ENCODE measurements at regions not wholly inside any gene's neighbourhood (a gene's known extent, or its start where the extent isn't known, plus 50 kb on each side); places are given as distances from the start of the nearest gene placed in this dataset.

DNA sequence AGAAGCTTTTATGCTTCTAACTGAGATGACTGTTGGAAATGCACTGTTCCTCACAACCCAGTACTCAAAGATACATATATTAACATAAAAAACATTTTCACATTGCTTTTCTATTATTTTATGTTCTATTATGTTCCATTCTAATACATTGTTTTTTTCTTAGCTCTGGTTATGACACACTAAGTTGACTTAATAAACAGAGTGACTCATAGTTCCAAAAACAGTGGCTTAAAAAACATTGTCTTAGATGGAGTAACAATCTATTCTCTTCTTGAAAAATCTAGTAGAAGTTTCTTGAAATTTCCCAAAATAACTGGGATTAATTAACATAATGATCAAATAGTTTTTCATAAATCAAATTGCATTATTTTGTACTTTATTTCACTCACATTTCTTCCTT lies 328.2 kb upstream of the LRATD1 start:
- no peak for DNase-seq

DNA sequence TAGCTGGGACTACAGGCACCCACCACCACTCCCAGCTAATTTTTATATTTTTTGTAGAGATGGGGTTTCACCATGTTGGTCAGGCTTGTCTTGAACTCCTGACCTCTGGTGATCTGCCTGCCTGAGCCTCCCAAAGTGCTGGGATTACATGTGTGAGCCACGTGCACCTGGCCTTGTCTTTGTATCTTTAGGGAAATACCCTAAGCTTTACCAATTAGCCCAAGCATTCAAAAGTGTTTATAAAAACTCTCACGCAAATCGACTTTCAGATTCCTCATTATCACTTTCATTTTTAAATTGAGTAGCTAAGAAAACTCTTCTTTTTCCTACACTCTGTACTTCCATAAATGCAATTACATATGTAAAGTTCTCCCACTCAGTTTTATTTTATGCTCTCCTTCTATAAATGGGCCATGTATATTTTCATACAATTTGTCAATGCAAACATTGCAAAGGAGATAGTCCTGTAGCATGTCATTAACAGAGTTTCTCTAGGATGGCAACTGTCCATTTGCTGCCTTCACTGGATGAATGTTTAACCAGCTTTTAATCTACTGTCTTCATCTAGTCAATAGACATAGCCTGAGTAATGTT lies 326.2 kb upstream of the LRATD1 start:
- no peak for DNase-seq

DNA sequence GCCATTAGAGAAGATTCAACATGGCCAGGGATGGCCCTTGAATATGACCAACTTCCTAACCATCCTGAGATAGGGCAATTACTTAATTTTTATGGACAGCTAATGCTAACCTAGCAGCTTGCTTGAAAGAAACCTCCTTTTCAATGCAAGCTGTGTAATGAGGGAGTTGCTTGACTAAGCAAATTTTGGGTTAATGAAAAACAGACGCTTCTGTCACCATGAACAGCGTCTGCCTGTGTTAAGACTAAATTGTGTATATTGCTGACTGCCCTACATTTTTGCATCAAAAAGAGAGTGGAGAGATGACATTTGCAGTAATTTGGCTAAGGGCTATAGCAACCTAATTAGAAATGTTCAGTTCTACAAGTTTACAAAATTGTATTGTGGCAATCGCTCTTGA lies 319.2 kb upstream of the LRATD1 start:
- DNase-seq: no peak

DNA sequence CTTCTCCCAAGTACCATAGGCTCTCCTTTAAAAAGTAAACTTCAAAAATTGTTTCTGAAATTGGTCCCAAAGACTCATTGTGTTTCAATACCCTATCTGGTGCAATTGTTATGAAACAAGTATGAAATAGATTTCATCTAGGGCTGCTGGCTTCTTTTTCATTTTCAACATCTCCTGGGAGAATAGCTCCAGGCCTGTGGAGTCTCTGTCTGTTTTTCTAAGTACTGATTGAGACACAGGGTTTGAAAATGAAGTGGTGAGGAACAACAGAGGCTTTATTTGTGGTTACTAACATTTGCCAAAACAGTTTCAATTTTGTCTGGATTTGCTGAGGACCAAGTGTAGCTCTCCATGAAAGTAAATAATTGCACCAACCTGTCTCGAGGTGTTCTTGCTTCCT lies 315.9 kb upstream of the LRATD1 start:
- no peak for DNase-seq

DNA sequence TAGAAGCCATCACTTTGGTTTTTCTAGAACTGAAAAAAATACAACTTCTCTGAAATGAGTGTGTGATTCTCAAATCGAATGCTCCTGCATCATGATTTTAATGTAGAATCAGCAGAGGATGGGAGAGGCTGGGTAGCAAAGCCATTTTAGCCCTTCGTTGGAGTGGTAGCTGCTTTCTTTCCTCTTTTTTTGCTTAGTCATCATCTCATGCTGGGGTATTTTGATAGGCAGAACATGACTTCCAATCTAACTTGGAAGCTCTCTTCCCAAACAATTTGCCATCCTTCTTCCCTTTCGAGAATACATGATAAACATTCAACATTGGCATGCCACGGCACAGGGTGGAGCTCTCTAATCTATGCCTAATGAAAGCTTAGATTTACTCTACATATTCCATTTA lies 311.2 kb upstream of the LRATD1 start:
- DNase-seq: no peak

DNA sequence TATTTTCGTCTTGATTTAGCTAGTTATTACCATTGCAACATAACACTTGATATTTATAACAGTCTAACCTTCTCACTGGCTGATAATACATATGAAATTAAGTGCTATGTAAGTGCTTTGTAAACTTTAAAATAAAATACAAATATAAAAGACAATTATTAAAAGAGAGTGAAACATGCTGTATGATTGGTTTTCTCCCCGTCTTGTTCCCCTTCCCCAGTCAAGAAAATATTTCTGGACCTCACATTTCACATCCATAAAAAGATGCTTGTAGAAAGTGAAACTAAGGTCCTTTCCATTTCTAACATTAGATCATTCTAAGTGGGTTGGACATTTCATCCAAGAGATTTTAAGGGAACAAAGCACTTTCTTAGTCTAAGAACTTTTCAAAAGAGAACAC lies 310.2 kb upstream of the LRATD1 start:
- DNase-seq: no peak

DNA sequence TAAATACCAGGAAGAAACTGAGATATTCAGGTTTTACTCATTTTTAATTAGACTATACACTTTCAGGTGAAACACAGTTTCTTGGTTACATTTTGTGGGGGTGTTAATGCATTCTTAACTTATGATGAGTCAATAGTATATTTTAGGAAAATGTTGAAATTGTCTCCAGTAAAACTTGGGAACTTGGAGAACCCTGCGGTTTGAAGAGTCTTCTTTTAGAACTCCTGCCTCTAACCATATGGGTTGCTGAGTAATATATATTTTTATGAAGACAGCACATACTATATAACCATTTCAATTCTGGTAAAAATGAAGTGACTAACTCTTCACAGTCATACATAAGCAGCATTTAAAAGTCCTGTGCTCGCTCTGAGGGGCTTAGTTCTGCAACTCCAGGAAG lies 308.2 kb upstream of the LRATD1 start:
- DNase-seq: no peak

DNA sequence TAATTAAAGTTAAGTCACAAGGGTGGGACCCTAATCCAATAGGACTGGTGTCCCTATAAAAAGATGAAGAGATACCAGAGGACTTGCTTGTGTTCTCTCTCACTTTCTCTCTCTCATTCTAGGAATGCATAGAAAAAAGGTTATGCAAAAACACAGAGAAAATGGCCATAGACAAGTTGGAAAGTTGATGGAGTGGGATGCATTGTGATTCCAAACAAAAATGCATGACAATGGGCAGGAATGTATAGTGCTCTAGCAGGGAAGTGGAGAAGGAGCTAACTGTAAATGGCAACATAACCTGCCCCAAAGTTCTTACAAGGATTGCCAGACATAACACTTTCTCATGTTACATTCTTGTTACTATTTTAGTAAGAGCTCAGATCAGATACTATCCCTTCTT lies 301.6 kb upstream of the LRATD1 start:
- DNase-seq: no peak

DNA sequence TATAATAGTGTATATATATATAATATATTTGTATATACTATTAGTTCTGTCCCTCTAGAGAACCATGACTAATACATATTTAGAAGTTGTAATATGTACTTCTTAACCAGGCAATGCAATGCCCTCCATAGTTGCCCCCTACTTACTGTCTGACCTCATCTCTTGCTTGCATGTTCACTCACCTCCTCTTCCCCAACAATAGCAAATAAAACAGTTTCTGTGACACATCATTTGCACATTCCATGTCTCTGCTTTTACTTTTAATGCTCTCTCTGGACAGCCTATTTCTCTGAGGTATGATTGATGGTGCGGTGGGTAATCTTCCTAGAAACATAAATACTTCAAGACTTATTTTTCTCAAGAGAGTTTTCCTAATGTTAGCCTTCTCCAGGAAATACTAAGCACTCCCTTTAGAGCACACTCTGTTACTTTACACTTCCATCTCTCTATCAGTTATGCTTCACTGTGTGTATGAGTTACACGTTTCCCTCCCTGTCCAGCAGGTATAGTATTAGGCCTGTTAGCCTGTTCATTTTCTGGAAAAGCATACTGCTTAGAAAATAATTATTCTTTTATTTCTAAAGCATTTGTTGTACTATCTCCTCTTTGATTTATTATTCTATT lies 295.6 kb upstream of the LRATD1 start:
- DNase-seq: no peak

DNA sequence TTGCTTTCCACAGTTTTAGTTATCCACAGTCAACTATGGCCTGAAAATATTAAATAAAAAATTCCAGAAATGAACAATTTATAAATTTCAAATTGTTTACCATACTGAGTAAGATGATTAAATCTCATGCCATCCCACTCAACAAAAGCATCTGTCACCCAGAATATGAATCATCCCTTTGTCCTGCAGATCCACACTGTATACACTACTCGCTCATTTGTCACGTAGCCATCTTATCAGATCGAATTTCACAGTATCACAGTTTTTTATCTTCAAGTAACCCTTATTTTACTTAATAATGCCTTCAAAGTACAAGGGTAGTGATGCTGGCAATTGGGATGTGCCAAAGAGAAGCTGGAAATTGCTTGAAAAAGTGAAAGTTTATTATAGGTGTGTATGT lies 291.8 kb upstream of the LRATD1 start:
- no peak for DNase-seq

DNA sequence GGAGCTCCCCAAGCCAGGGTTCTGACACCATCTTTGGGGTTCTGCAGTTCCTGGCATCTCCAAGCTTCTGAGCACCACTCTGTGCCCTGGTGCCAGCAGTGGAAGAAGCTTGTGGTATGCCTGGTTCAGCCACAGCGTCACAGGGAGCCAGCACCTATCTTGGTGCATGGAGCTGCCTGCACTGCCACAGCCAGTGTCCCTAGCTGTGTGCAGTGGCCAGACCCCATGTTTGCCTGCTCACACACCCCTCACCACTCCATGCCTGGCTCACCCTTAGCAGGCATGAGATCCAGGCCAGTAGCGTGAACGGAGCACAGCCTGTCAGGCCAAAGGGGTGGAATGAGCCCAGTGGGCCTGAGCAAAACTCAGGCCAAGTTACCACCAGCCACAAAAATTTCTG lies 290.2 kb upstream of the LRATD1 start:
- DNase-seq: no peak

DNA sequence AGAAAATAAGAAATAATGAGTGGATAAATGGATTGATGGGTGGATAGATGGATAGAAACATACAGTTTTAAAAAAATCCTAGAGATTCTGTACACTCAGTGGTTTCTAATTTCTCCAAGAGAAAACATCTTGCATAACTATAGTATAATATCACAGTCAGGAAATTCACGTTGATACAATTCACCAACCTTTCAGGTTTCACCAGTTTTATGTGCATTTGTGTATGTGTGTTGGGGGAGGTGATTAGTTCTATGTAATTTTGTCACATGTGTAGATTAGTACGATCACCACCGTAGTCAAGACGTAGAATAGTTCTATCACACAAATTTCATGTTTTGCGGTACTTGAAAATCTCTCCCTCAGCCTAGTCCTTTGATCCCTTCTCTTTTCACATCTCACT lies 288.2 kb upstream of the LRATD1 start:
- no peak for DNase-seq

DNA sequence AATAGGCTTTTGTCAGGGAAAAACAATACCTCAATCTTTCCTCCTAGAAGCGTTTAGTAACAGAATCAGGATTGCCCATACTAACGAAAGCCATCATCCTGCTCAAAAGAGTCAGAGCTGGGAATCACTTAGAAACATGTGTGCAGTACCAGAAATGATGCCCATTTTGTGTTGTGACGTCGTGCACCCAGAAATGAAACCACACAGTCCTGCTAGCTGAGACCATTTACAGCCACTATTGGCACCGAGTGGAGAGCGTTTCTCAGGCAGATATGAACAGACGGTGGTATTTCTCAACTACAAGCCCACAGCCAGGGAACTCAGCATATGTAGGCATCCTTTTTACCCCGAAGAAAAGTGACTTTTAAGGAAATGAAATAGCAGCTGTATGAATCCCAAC lies 284.3 kb upstream of the LRATD1 start:
- no peak for DNase-seq

DNA sequence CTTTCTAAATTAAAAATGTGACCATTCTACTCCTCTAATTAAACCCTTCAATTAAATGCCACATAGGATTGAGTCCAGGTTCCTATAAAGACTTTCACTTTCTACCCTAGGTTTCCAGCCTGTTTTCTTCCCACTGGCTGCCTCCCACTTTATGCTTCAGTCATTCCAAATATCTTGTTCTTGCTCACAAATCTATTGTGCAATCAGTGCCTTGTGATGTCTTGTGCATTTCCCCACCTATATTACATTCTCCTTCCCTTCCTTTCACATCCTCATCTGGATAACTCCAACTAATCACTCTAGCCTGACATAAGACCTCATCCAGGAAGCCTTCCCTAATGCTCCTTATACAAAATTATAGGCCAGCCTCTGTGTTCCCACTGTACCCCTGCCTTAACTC lies 281.7 kb upstream of the LRATD1 start:
- no peak for DNase-seq

DNA sequence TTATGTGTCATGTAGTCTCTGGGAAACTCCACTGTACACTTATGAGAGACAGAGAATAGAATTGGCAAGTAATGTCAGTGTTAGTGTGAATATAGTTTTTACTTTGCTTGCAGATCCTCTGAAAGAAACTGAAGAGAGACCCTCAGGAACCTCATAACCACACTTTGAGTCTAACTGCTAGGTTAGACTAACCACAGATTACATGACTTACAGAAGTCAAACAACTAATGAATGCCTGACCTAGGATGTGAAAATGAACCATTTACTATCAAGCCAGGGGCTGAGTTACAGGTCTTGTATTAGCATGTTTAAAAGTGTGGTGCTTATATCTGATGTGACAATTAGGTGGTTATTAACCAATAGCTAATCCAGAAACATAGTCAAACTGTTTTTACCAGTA lies 280.4 kb upstream of the LRATD1 start:
- DNase-seq: no peak

DNA sequence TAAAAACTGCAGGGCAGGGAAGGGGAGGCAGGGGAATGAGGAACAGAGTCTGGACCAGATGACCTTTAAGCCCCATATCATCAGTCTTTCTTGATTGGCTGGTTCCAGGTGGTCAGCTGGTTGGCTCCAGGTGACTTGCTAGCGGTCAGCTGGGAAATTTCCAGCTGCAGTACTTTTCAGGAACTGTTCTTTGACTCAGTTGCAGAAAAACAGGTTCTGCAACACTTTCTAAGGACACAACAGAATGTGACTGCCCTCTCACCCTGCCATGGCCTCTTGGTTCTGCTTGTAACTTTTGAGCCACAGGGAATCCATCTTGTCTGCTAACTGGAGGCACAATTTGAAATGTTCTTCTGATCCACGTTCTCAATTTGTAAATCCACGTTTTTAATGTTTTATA lies 278.3 kb upstream of the LRATD1 start:
- no peak for DNase-seq

DNA sequence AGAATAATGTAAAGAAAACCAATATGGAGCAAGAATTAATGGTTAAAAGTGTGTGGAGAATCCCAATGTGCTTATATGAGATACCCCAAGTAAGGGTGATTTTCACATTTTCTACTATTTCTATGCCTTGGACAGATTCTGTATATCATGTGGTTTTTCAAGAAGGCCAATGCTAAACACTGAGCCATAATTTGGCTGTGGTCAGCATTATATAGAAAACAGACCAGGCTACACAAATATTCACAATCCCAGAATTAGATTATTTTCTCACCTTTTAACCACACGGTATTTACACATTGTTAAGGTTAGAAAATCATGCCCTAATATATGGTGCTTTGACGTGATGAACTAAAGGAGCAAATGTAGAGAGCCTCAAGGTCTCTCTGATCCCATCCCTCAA lies 277.4 kb upstream of the LRATD1 start:
- no peak for DNase-seq

DNA sequence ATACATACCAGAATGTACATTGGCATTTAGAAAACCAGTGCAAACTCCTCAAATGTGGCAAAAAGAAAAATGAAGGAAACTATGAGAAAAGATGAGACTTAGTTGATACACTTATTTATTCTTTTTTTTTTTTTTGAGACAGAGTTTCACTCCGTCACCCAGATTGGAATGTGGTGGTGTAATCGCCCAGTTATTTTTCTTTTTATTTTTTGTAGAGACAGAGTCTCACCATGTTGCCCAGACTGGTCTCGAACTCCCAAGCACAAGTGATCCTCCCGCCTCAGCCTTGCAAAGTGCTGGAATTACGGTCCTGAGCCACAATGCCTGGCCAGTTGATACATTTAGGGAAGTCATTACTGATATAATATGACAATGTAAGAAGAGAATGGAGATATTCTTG lies 274.2 kb upstream of the LRATD1 start:
- no peak for DNase-seq

DNA sequence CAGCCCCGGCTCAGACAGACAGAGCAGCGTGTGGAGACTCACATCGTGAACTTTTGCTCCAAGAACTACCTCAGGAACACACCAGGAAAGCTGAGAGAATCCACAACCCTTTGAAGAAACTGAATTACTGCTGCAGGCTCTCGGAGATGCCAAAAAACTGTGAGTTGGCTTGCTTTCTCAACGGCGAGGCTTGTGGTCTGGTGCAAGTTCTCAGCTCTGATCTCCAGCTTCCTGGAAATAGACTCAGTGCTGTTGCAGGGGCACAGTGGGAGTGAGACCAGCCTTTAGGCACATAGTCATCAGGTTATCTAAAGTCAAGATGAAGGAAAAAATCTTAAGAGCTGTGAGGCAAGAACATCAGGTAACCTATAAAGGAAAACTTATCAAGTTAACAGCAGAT lies 273.7 kb upstream of the LRATD1 start:
- no peak for DNase-seq

DNA sequence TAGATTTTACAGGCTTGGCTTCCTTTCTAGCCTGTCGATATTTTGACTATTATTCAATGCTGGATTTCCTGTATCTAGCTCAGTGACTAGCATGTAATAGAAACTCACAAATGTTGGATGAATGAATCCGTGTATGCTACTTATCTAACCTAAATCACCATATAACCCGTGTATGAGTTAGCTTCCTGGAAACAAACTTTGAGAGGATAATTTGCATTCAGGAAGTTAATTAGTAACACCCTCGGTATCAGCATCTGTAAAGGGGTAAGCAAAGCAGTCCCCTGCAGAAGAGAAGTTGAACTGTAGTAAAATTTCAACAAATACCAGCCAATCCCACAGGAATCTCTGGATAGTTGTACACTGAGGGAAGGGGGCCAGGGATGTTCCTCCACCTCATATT lies 269.4 kb upstream of the LRATD1 start:
- DNase-seq: no peak

DNA sequence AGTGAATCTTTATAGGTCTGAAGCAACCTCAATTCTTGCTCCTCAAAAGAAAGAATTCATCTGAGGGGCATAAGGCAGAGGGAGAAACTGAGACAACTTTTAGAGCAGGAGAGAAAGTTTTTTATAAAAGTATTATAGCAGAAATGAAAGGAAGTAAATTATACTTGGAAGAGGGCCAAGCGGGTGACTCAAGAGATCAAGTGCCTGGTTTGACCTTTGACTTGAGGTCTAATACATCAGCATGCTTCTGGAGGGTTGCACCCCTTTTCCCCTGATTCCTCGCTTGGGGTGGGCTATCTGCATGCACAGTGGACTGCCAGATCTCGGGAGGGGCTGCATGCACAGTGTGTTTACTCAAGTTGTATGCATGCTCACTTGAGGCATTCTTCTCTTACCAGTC lies 268.5 kb upstream of the LRATD1 start:
- DNase-seq: no peak

DNA sequence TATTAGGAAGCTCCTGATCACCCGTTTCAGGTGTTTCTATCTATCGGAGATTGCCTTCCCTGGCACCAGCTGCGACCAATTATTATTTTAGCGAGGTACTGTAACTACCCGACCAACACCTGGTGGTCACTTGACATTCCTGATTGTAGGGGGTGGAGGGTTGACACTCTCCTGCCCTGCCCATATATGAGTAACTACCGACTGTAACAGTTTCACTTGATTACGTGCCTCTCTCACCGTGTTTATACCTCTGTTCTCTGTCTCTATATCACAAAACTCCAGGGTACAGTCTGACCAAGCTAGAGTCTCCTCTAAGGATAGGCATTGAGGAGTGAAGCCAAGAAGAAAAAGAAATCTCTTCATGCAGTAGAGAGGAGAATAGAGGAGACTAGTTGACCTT lies 268.0 kb upstream of the LRATD1 start:
- no peak for DNase-seq

DNA sequence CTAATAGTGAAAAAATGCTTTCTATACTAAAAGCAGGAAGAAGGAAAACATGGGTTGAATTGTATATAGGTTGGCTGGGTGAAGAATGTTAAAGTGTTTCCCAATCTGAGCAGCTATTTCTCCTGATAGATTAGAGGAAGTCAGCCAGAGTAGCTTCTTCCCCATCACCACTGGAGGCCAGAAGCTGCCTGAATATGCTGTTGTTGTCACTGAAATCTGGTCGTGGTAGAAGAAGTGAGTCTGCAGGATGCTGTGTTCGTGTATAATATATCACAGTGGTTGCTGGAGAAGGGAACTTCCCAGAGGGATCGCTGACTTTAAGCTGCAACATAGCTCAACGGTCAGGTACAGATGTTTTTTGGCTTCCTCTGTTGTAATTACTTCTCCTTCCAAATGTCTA lies 247.5 kb upstream of the LRATD1 start:
- no peak for DNase-seq

DNA sequence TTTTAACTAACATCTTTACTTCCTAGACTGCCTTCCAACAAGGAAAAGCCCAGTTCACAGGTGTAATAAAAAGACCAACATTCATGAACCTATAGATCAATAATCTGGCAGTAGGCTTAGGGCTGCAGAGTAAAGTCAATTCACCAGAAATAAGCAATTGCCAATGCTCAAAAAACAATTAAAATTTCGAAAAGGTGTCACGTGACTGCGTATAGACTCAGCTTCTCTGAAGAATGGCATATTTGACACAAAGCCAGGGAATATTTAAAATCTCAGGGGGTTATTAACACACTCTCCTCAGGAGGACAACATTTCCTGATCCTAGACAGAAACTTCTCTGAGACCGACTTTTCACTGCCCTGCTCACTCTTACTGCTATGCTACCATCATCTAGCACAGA lies 245.2 kb upstream of the LRATD1 start:
- no peak for DNase-seq

DNA sequence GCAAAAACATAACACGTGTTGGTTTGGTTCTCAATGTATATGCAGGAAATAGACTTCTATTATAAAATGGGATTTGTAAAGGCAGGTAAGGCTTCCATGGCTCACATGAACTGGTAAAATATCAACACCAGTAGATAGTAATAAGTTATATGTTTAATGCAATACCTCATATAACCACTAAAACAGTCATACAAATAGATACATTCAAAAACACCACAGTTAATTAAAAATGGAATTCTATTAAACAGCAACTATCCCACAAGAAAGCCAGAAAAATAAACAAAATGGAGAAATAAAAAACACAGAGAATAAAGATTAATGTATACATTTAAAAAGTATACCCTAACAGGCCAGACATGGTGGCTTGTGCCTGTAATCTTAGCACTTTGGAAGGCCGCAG lies 243.8 kb upstream of the LRATD1 start:
- DNase-seq: no peak

All from suppressor macrophage treated with lipopolysaccharide for 1 hour (primary cell).